HCT116 (cell line): ENCODE measurements at regions not wholly inside any gene's neighbourhood (a gene's known extent, or its start where the extent isn't known, plus 50 kb on each side); places are given as distances from the start of the nearest gene placed in this dataset.

Experiments used
- CTCF ChIP-seq, 3 experiments: fragments of 200-600 bp in 1 of 3; sonication (generic) in 1 of 3; IDR thresholded peaks in 2 of 3; conservative IDR thresholded peaks in 1 of 3; 2 replicates each; pipeline ENCODE4 v1.5.1; 2012 to 2017; ENCODE audit warnings: low read depth in 2 of 3, low read length in 2 of 3, antibody characterized with exemption in 1 of 3, borderline replicate concordance in 1 of 3, control low read depth in 1 of 3, mild to moderate bottlenecking in 1 of 3, mixed read lengths in 1 of 3, mixed run types in 1 of 3, moderate library complexity in 1 of 3; ENCODE audit not compliant: insufficient read depth in 1 of 3
- EZH2 ChIP-seq: fragments of 200-600 bp; sonication (generic); IDR thresholded peaks from 2 replicates; pipeline ENCODE4 v1.6.1; 2017; ENCODE audit warnings: antibody characterized with exemption, mixed run types
- MAX ChIP-seq: IDR thresholded peaks from 2 replicates; pipeline ENCODE4 v1.6.1; 2012
- ZNF274 ChIP-seq: fragments of 200-500 bp; sonication (Bioruptor generic); IDR thresholded peaks from 2 replicates; pipeline ENCODE4 v1.6.1; 2014; ENCODE audit warnings: mild to moderate bottlenecking, low read depth, low read length, inconsistent platforms

GRCh38 chr6:85756982-85757381, 114.3 kb upstream of the SYNCRIP start:
- TF ChIP-seq CTCF (IDR thresholded peaks at IDR 0.05 in 2 of 3, conservative IDR thresholded peaks at IDR 0.05 in 1 of 3; ENCODE audit: borderline replicate concordance in 1 of 3, insufficient read depth in 1 of 3, low read depth in 2 of 3, low read length in 2 of 3) (peak; percentile 26 to 52 (median 48); a peak in 4 of 6 replicates), MAX (no peak), EZH2 (no peak), ZNF274 (no peak)
